ENCODE measurements at regions not wholly inside any gene's neighbourhood (a gene's known extent, or its start where the extent isn't known, plus 50 kb on each side); places are given as distances from the start of the nearest gene placed in this dataset.

DNA sequence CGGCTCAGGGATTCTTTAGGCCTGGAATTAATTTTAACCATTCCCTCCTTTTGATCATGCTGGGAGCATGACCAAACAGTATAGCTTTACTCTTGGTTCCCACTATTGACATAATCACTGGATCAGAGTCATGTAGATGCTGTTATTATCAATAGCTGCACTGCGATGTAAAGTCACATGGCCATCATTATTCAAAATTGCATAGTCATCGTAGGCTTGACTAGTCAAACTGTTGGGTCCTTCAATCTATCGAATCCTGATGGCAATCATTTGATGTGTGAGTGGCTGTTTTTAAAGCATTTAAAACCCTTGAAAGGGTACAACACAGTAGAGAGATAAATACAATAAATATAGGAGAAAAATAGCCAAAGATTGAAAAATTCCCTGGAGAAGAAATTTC is 1194.1 kb downstream of the EFNA5 start:
- Histone ChIP-seq H3K4me1 (no peaks in the 10 kb centered on the region), H3K4me3 (no peak overlapping the region), H3K9me3 (no peaks in the 10 kb centered on the region), H3K27me3 (no peaks in the 10 kb centered on the region), H3K27ac (no peak overlapping the region), H3K36me3 (no peaks in the 10 kb centered on the region)
- no peak for DNase-seq (ENCODE audit: low spot score in 2 of 2)
- TF ChIP-seq, protein P1, sequence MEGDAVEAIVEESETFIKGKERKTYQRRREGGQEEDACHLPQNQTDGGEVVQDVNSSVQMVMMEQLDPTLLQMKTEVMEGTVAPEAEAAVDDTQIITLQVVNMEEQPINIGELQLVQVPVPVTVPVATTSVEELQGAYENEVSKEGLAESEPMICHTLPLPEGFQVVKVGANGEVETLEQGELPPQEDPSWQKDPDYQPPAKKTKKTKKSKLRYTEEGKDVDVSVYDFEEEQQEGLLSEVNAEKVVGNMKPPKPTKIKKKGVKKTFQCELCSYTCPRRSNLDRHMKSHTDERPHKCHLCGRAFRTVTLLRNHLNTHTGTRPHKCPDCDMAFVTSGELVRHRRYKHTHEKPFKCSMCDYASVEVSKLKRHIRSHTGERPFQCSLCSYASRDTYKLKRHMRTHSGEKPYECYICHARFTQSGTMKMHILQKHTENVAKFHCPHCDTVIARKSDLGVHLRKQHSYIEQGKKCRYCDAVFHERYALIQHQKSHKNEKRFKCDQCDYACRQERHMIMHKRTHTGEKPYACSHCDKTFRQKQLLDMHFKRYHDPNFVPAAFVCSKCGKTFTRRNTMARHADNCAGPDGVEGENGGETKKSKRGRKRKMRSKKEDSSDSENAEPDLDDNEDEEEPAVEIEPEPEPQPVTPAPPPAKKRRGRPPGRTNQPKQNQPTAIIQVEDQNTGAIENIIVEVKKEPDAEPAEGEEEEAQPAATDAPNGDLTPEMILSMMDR (IDR thresholded peaks at IDR 0.05): no peak
- intact Hi-C loops (cut with DNase I): no loop called here

DNA sequence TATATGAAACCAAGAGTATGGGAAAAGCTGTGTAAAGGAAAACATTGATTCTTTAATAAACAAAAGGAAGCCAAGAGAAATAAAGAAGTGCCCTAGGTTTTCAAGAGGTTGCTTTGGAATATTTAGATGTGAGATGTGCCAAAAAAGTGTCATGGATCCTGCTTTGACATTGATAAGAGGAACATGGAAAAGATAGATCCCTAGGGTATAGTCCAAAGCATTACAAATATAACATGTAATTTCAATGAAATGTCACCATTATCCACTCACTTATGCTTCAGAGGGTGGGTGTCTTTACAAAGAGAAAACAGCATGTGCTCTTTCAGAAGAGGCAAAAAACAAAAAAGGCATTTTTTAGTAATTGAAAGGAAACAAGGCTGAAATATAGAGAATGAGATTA is 1196.7 kb downstream of the EFNA5 start:
- H3K9me3 ChIP-seq: no peaks in the 10 kb centered on the region
- TF ChIP-seq, protein P1 (IDR thresholded peaks at IDR 0.05): no peak
- no peaks in the 10 kb centered on the region for H3K36me3 ChIP-seq
- intact Hi-C loops (cut with DNase I): no loop called here
- H3K27ac ChIP-seq: no peak overlapping the region
- no peaks in the 10 kb centered on the region for H3K4me1 ChIP-seq
- no peaks in the 10 kb centered on the region for H3K27me3 ChIP-seq
- no peak overlapping the region for H3K4me3 ChIP-seq
- DNase-seq (ENCODE audit: low spot score in 2 of 2): no peak

DNA sequence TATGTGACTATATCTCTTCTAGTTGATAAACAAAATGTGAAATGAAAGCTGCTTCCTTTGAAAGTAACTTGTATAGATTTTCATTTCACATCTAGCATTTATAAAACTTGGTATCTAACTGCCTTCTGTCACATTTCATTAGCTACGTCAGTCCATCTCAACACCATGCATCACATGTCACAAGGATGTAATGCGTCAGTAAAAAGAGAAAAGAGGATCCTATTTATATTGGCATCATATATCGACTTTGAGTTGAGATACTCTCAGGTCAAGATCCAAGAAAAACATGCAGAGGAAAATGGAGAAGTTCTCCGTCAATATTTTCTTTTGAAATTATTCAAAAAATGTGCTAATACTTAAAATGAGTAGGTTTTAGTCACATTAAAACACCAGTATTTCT is 1211.2 kb downstream of the EFNA5 start:
- intact Hi-C loops (cut with DNase I): no loop called here
- H3K36me3 ChIP-seq: no peaks in the 10 kb centered on the region
- DNase-seq (ENCODE audit: low spot score in 2 of 2): no peak
- H3K4me1 ChIP-seq: no peaks in the 10 kb centered on the region
- TF ChIP-seq, protein P1 (IDR thresholded peaks at IDR 0.05): no peak
- no peaks in the 10 kb centered on the region for H3K27me3 ChIP-seq
- H3K4me3 ChIP-seq: no peak overlapping the region
- no peaks in the 10 kb centered on the region for H3K9me3 ChIP-seq
- H3K27ac ChIP-seq: no peak overlapping the region

DNA sequence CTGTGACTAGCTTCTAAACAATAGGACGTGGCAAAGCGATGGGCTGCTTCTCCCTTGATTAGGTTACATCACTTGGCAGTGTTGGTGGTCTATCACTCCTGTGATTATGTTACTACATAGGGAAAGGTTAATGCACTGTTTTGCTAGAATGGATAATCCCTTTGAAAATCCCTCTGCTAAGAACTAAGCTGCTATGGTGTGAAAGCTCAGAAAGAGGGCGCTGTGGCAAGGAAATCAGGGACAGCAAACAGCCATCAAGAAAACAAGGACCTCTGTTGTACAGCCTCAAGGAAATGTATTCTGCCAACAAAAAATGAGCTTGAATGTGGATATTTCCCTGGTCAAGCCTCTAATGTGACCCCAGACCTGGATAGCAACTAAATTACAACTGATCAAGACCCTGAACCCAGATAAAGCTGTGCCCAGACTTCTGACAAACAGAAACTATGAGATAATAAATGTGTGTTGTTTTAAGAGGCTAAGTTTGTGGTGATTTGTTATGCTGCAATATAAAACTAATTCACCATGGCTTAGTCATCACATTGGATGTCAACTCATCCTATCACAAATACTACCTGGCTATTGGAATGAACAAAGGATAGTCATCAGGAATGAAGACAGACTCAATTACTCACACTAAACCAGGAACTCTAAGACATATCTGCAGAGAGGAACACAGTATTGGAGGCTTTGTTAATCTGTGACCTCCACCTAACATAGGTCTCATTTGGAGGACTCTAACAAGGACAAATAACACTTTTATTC is 1215.9 kb downstream of the EFNA5 start:
- H3K27ac ChIP-seq: no peak overlapping the region
- no peak for DNase-seq (ENCODE audit: low spot score in 2 of 2)
- H3K4me1 ChIP-seq: no peaks in the 10 kb centered on the region
- intact Hi-C loops (cut with DNase I): no loop called here
- TF ChIP-seq, protein P1 (IDR thresholded peaks at IDR 0.05): no peak
- H3K9me3 ChIP-seq: no peaks in the 10 kb centered on the region
- no peak overlapping the region for H3K4me3 ChIP-seq
- H3K27me3 ChIP-seq: no peaks in the 10 kb centered on the region
- no peaks in the 10 kb centered on the region for H3K36me3 ChIP-seq

DNA sequence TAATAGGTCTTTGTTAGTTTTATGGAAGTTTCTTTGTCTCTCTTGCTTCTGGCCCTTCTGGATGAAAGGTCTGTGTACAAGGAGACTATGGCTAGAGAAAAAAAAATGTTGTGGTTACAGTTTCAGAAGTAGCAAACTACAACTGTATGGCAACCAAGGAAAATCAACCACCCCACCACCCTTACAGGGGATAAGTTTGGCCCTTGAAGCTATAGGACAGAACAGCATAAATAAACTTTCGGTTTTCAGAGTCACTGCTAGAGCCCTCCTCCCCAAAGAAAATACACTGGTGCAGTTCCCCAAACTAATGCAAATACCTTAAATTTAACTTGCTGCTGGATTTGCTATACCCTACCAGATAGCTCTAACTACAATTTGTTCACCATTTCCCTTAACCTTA is 1216.7 kb downstream of the EFNA5 start:
- Histone ChIP-seq H3K27me3 (no peaks in the 10 kb centered on the region), H3K9me3 (no peaks in the 10 kb centered on the region), H3K4me1 (no peaks in the 10 kb centered on the region), H3K4me3 (no peak overlapping the region), H3K36me3 (no peaks in the 10 kb centered on the region), H3K27ac (no peak overlapping the region)
- no peak for DNase-seq (ENCODE audit: low spot score in 2 of 2)
- TF ChIP-seq, protein P1 (IDR thresholded peaks at IDR 0.05): no peak
- intact Hi-C loops (cut with DNase I): no loop called here

DNA sequence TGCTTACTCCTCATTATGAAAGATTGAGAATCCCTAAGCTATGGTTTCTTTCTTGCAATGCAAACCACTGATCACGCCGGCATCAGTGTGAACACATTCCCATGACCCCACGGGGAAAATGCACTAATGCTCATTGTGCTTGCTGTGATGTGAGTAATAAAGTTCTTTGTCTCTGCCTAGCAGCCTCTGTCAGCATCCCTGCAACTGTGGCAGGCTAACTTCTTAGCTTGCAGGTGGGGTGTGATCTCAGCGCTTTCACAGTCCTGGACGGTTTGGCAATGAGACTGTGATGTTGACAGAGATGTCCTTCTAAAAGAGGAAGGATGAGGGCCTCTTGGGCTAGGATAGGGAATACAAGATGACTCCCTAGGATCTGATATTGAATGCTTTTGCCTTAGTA is 1218.7 kb downstream of the EFNA5 start:
- no peaks in the 10 kb centered on the region for H3K4me1 ChIP-seq
- H3K27ac ChIP-seq: no peak overlapping the region
- intact Hi-C loops (cut with DNase I): no loop called here
- no peaks in the 10 kb centered on the region for H3K27me3 ChIP-seq
- no peaks in the 10 kb centered on the region for H3K9me3 ChIP-seq
- DNase-seq (ENCODE audit: low spot score in 2 of 2): no peak
- H3K4me3 ChIP-seq: no peak overlapping the region
- TF ChIP-seq, protein P1 (IDR thresholded peaks at IDR 0.05): no peak
- H3K36me3 ChIP-seq: no peaks in the 10 kb centered on the region

All from ascending aorta (tissue), 2 donors.